HG02678 (cell line): ENCODE measurements at regions not wholly inside any gene's neighbourhood (a gene's known extent, or its start where the extent isn't known, plus 50 kb on each side); places are given as distances from the start of the nearest gene placed in this dataset.
"Not testable (repeated sequence)": the region's sequence is repeated elsewhere in the genome, so short reads cannot be mapped to it uniquely, and the experiment has no call there.

Experiments
- ATAC-seq: cut with Tn5 transposase; IDR thresholded peaks from one replicate; pipeline ENCODE4 v1.9.1; 2021; ENCODE audit warnings: mild to moderate bottlenecking, moderate library complexity; ENCODE audit not compliant: unreplicated experiment

GRCh38 chr7:69219381-69219780 is 378.9 kb upstream of the AUTS2 start:
- no peak for ATAC-seq

GRCh38 chr7:69225259-69225943 is 372.9 kb upstream of the AUTS2 start:
- no peak for ATAC-seq

DNA sequence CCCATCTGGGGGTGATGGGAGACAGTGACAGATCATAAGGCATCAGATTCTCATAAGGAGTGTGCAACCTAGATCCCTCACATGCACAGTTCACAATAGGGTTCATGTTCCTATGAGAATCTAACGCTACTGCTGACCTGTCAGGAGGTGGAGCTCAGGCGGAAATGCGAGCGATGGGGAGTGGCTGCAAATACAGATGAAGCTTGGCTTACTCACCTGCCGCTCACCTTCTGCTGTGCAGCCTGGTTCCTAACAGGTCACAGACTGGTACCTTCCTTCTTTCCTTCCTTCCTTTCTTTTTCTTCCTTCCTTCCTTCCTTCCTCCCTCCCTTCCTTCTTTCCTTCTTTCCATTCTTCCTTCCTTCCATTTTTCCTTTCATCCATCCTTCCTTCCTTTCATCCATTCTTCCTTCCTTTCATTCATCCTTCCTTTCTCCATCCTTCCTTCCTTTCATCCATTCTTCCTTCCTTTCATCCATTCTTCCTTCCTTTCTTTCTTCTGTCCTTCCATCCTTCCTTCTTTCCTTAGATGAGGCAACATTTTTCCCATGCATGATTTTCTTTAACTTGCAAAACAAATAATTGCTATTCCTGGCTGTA is 370.0 kb upstream of the AUTS2 start:
- ATAC-seq = no peak

- no peak for ATAC-seq
Observed at GRCh38 chr7:69232445-69233376, 365.6 kb upstream of the AUTS2 start.

DNA sequence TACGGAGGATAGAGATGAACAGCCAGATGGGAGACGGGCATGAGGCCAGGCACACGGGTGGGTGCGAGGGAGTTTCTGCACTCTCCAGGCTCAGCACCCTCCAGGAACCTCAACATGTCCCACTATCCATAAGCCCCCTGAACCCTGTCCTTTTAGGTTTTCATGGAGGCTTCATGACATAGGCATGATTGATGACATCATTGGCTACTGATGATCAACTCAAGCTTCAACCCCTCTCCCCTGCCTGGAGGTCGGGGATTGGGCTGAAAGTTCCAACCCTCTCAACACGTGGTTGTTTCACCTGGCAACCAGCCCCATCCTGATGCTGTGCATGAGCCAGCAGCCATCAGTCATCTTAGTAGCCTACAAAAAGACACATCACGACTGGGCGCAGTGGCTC is 360.7 kb upstream of the AUTS2 start:
- no peak for ATAC-seq

- no peak for ATAC-seq
Observed at GRCh38 chr7:69243016-69243415, 355.3 kb upstream of the AUTS2 start.

DNA sequence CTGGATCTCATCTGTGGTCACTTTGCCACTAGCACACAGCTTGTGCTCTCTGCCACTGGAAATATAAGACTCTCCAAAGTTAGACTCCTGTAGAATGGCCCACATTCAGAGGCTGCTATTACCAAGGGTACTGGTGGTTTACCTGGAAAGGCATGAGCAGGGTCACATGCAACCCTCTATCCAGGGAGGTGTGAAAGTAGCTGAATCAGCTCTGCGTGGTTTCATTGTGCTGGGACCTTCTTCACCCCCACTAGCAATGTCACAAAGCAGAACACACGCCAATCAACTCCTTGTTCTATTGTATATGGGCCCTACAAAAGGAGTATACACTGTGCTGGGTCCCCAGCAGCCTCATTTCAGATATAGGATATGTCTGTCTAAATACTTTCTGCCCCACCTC is 353.6 kb upstream of the AUTS2 start:
- no peak for ATAC-seq

- no peak for ATAC-seq
Observed at GRCh38 chr7:69245646-69246045, 352.6 kb upstream of the AUTS2 start.

- ATAC-seq = no peak
Observed at GRCh38 chr7:69246758-69247157, 351.5 kb upstream of the AUTS2 start.

- ATAC-seq = not testable (repeated sequence)
Observed at GRCh38 chr7:69248382-69248828, 349.9 kb upstream of the AUTS2 start.

GRCh38 chr7:69250958-69251357 is 347.3 kb upstream of the AUTS2 start:
- no peak for ATAC-seq

GRCh38 chr7:69254643-69255042 is 343.6 kb upstream of the AUTS2 start:
- no peak for ATAC-seq

- ATAC-seq = no peak
Observed at GRCh38 chr7:69256634-69257081, 341.6 kb upstream of the AUTS2 start.

- ATAC-seq = no peak
Observed at GRCh38 chr7:69257592-69257991, 340.7 kb upstream of the AUTS2 start.

DNA sequence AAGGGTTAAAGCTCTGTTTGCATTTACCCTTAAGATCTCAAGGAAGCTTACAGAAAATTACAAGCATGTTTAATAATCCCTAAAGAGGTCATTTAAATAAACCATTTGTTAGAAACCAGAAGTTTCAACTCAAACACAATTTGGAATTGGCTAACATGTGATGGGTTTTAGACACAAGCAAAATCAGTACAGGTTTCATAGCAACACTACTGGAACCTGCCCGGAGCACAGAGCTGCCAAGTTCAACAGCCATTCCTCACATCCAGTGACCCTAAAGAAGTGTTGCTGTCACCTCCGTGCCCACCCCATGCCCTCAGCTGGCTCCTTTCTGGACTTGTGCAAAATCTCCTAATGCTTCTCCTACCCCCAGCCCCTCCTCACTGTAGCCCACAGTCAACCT is 338.8 kb upstream of the AUTS2 start:
- ATAC-seq = no peak

GRCh38 chr7:69260023-69260422 is 338.3 kb upstream of the AUTS2 start:
- no peak for ATAC-seq

DNA sequence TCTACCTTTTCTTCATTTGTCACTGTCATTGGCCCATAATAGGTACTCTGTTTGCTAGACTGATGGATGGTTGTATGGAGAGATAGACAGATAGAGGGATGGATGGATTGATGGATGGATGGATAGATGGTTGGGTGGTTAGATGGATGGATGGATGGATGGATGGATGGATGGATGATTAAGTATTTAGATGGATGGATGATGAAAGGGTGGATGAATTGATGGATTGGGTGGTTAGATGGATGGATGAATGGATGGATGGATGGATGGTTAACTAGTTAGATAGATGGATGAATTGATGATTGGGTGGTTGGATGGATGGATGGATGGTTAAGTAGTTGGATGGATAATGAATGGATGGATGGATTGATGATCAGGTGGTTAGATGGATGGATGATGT is 334.7 kb upstream of the AUTS2 start:
- ATAC-seq = no peak

GRCh38 chr7:69269806-69270205 is 328.5 kb upstream of the AUTS2 start:
- no peak for ATAC-seq

GRCh38 chr7:69272101-69272500 is 326.2 kb upstream of the AUTS2 start:
- no peak for ATAC-seq

GRCh38 chr7:69276011-69276729 is 322.1 kb upstream of the AUTS2 start:
- ATAC-seq = no peak

DNA sequence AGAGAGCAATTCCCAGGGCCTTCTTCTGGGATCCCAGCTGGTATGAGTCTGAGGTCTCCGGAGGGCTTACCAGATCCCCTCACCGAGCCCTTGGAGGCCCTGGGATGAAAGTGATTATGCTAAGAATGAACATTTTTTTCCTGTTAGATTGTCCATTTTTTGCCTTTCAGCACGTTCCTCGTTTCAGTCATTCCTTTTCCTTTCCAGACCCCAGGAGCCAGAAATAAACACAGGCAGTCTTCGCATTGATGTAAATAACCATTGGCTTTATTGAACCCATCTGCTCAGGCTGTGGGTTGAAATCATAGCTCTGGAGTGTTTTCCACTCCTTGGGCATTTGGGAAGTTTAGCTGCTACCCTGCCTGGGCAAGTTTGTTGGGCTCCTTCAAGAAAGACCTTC is 320.9 kb upstream of the AUTS2 start:
- no peak for ATAC-seq
